CD4-positive, CD25-positive, alpha-beta regulatory T cell (primary cell): ENCODE measurements at regions not wholly inside any gene's neighbourhood (a gene's known extent, or its start where the extent isn't known, plus 50 kb on each side); places are given as distances from the start of the nearest gene placed in this dataset.

Experiments
- ATAC-seq, 2 donors: fragments of 150-1000 bp; cut with Tn5 transposase; one replicate each; pipeline ENCODE4 v1.10.0; 2021; ENCODE audit warnings: low read depth in 2 of 2, moderate number of reproducible peaks in 2 of 2, moderate library complexity in 1 of 2
- DNase-seq, 3 donors: peaks; one replicate each; pipeline versions ENCODE4 v3.0.0 to v3.0.0-alpha.2; 2012 to 2022; ENCODE audit warnings: mixed read lengths in 1 of 3
- H3K27ac ChIP-seq: one replicate; pipeline ENCODE4 v1.7.0; 2013; ENCODE audit warnings: mild to moderate bottlenecking, low read length; ENCODE audit not compliant: insufficient read depth, poor library complexity, severe bottlenecking
- H3K27me3 ChIP-seq: one replicate; pipeline ENCODE4 v1.7.0; 2013; ENCODE audit warnings: low read length; ENCODE audit not compliant: control insufficient read depth, insufficient read depth
- H3K36me3 ChIP-seq: one replicate; pipeline ENCODE4 v1.7.0; 2013; ENCODE audit warnings: mild to moderate bottlenecking, low read length, moderate library complexity; ENCODE audit not compliant: control insufficient read depth, insufficient read depth
- H3K4me1 ChIP-seq: 2 replicates; pipeline ENCODE4 v1.7.0; 2013; ENCODE audit warnings: mild to moderate bottlenecking, low read length; ENCODE audit not compliant: insufficient read depth, control insufficient read depth, poor library complexity, severe bottlenecking
- H3K4me3 ChIP-seq: one replicate; pipeline ENCODE4 v1.7.0; 2013; ENCODE audit warnings: low read depth, mild to moderate bottlenecking, low read length, moderate library complexity
- H3K9me3 ChIP-seq, 2 experiments: 1 replicate in 1 of 2; 2 replicates in 1 of 2; pipeline ENCODE4 v1.7.0; 2013; ENCODE audit warnings: low read length in 2 of 2, mild to moderate bottlenecking in 1 of 2, moderate library complexity in 1 of 2; ENCODE audit not compliant: control insufficient read depth in 2 of 2
- H3K27ac Mint-ChIP-seq, 3 donors: one replicate each; pipeline ENCODE4 v1.8.0; 2020 to 2022; ENCODE audit warnings: mild to moderate bottlenecking in 3 of 3, mixed read lengths in 3 of 3, moderate library complexity in 2 of 3
- H3K27me3 Mint-ChIP-seq: one replicate; pipeline ENCODE4 v1.8.0; 2022; ENCODE audit warnings: mild to moderate bottlenecking, mixed read lengths
- H3K36me3 Mint-ChIP-seq: one replicate; pipeline ENCODE4 v1.8.0; 2020; ENCODE audit warnings: mixed read lengths
- H3K4me1 Mint-ChIP-seq, 4 donors: one replicate each; pipeline ENCODE4 v1.8.0; 2020 to 2022; ENCODE audit warnings: mixed read lengths in 4 of 4, mild to moderate bottlenecking in 1 of 4
- H3K4me3 Mint-ChIP-seq, 4 donors: one replicate each; pipeline ENCODE4 v1.8.0; 2020 to 2022; ENCODE audit warnings: mild to moderate bottlenecking in 4 of 4, mixed read lengths in 4 of 4, moderate library complexity in 3 of 4
- H3K9me3 Mint-ChIP-seq, 7 donors: one replicate each; pipeline ENCODE4 v1.8.0; 2020 to 2022; ENCODE audit warnings: mixed read lengths in 7 of 7, mild to moderate bottlenecking in 3 of 7, moderate library complexity in 2 of 7

GRCh38 chr7:41837916-41838315 lies 135.0 kb upstream of the INHBA start:
- Mint-ChIP-seq H3K27me3 (no peaks in the 10 kb centered on the region), H3K27ac (no peak overlapping the region), H3K9me3 (peaks cover 0 to 12% (median 6%) of the 10 kb centered on the region in 7 donors), H3K4me1 (no peaks in the 10 kb centered on the region), H3K36me3 (no peaks in the 10 kb centered on the region), H3K4me3 (no peak overlapping the region)
- ATAC-seq: no peak
- DNase-seq: no peak
- no peaks in the 10 kb centered on the region for H3K9me3 ChIP-seq
- no peak overlapping the region for H3K4me3 ChIP-seq
- H3K4me1 ChIP-seq: no peaks in the 10 kb centered on the region
- H3K27me3 ChIP-seq: no peaks in the 10 kb centered on the region
- no peak overlapping the region for H3K27ac ChIP-seq
- H3K36me3 ChIP-seq: no peaks in the 10 kb centered on the region

DNA sequence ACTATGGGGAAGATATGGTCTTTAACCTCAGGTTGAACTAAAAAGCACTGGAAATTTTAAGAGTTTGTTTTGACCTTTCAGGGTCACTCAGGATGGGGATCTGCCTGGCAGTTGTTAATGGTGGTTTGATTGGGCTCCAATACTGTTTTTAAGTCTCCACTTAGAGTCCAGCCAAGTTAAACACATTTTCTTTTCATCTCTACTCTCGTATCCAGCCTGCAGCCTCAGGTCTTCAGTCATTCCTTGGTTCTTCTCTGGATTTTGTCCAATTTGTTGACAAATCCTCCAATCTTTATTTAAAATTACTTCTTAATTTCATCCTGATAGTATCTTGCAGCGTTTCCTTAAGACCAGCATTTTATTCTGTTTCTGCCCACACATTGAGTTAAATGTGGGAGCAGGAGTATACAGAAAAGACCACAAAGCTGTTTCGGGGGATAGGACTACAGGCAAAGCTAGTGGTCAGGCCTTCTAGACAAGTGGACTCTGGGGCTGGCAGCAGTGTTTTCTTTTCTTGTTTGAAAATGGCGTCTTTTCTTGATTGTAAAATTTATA lies 133.2 kb upstream of the INHBA start:
- Mint-ChIP-seq H3K27me3 (no peaks in the 10 kb centered on the region), H3K4me1 (no peaks in the 10 kb centered on the region), H3K4me3 (no peak overlapping the region), H3K36me3 (no peaks in the 10 kb centered on the region), H3K9me3 (peaks cover 0 to 11% (median 10%) of the 10 kb centered on the region in 7 donors), H3K27ac (no peak overlapping the region)
- H3K4me3 ChIP-seq: no peak overlapping the region
- ATAC-seq (no peak), DNase-seq (no peak)
- H3K36me3 ChIP-seq: no peaks in the 10 kb centered on the region
- no peak overlapping the region for H3K27ac ChIP-seq
- no peaks in the 10 kb centered on the region for H3K4me1 ChIP-seq
- peaks cover 2 to 5% of the 10 kb centered on the region in 2 experiments for H3K9me3 ChIP-seq
- H3K27me3 ChIP-seq: no peaks in the 10 kb centered on the region

- no peaks in the 10 kb centered on the region for H3K27me3 ChIP-seq
- Mint-ChIP-seq H3K27ac (no peak overlapping the region), H3K4me1 (no peaks in the 10 kb centered on the region), H3K36me3 (no peaks in the 10 kb centered on the region), H3K4me3 (no peak overlapping the region), H3K27me3 (no peaks in the 10 kb centered on the region), H3K9me3 (peaks cover 0 to 11% (median 8%) of the 10 kb centered on the region in 7 donors)
- no peaks in the 10 kb centered on the region for H3K36me3 ChIP-seq
- no peak overlapping the region for H3K4me3 ChIP-seq
- ATAC-seq: no peak
- no peak for DNase-seq
- no peak overlapping the region for H3K27ac ChIP-seq
- H3K4me1 ChIP-seq: no peaks in the 10 kb centered on the region
- H3K9me3 ChIP-seq: peaks cover 2 to 5% of the 10 kb centered on the region in 2 experiments
Observed at GRCh38 chr7:41834805-41835694, 132.2 kb upstream of the INHBA start.

- Histone ChIP-seq H3K36me3 (no peaks in the 10 kb centered on the region), H3K4me3 (no peak overlapping the region), H3K27me3 (no peaks in the 10 kb centered on the region), H3K4me1 (no peaks in the 10 kb centered on the region), H3K27ac (no peak overlapping the region), H3K9me3 (peaks cover 2 to 5% of the 10 kb centered on the region in 2 experiments)
- Mint-ChIP-seq H3K4me1 (no peaks in the 10 kb centered on the region), H3K4me3 (no peak overlapping the region), H3K9me3 (peaks cover 0 to 15% (median 7%) of the 10 kb centered on the region in 7 donors), H3K36me3 (no peaks in the 10 kb centered on the region), H3K27ac (no peak overlapping the region), H3K27me3 (no peaks in the 10 kb centered on the region)
- DNase-seq: no peak
- ATAC-seq: no peak
Observed at GRCh38 chr7:41832941-41833340, 130.1 kb upstream of the INHBA start.

DNA sequence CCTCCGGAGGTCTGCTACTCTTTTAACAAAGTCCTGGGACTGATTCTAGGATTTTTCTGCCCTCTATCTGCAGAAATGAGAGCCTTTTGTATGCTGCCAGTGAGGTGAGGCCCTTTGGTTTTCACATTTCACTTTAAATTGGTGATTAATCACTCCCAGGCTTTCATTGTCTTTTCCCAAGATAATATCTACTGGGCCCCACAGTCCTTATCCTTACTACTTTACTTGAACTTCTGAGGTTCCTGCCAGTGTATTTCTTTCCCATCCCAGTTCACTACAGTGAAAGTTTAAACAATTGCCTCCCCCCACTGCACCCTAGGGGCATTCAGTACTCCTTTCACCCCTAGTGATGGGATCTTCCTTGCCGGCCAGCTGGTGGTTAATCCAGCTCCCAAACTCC lies 127.4 kb upstream of the INHBA start:
- no peak overlapping the region for H3K4me3 ChIP-seq
- no peak overlapping the region for H3K27ac ChIP-seq
- H3K4me1 Mint-ChIP-seq: no peaks in the 10 kb centered on the region
- ATAC-seq (no peak), DNase-seq (no peak)
- no peaks in the 10 kb centered on the region for H3K27me3 Mint-ChIP-seq
- H3K9me3 ChIP-seq: peaks cover 2 to 5% of the 10 kb centered on the region in 2 experiments
- no peaks in the 10 kb centered on the region for H3K27me3 ChIP-seq
- H3K27ac Mint-ChIP-seq: no peak overlapping the region
- no peak overlapping the region for H3K4me3 Mint-ChIP-seq
- H3K36me3 ChIP-seq: no peaks in the 10 kb centered on the region
- peaks cover 0 to 15% (median 7%) of the 10 kb centered on the region in 7 donors for H3K9me3 Mint-ChIP-seq
- H3K36me3 Mint-ChIP-seq: no peaks in the 10 kb centered on the region
- H3K4me1 ChIP-seq: no peaks in the 10 kb centered on the region

GRCh38 chr7:41828911-41829310 lies 126.0 kb upstream of the INHBA start:
- Histone ChIP-seq H3K27me3 (no peaks in the 10 kb centered on the region), H3K4me1 (no peaks in the 10 kb centered on the region), H3K27ac (no peak overlapping the region), H3K9me3 (peaks cover 2 to 5% of the 10 kb centered on the region in 2 experiments), H3K4me3 (no peak overlapping the region), H3K36me3 (no peaks in the 10 kb centered on the region)
- peaks cover 0 to 16% (median 7%) of the 10 kb centered on the region in 7 donors for H3K9me3 Mint-ChIP-seq
- no peaks in the 10 kb centered on the region for H3K27me3 Mint-ChIP-seq
- ATAC-seq (no peak), DNase-seq (no peak)
- no peaks in the 10 kb centered on the region for H3K4me1 Mint-ChIP-seq
- no peak overlapping the region for H3K4me3 Mint-ChIP-seq
- no peaks in the 10 kb centered on the region for H3K36me3 Mint-ChIP-seq
- no peak overlapping the region for H3K27ac Mint-ChIP-seq

DNA sequence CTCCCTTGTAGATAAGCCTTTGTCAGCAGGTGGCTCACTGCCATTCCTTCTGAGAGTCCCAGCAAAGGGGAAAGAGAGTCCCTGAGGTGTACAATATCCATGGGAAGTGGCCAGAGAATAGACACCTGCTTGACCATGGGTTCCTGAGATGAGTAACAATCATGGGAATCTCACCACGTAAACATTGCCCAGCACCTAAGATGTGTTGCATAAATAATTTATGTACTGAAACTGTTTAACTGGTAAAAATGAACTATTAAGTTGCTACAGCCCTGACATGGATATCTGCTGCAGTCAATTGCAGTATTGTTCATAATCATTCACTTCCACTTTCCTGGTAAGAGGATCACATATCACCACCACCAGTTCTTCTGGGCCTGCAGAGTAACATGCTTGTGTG lies 123.8 kb upstream of the INHBA start:
- H3K4me3 ChIP-seq: no peak overlapping the region
- Mint-ChIP-seq H3K4me3 (no peak overlapping the region), H3K36me3 (no peaks in the 10 kb centered on the region), H3K27me3 (no peaks in the 10 kb centered on the region), H3K4me1 (no peaks in the 10 kb centered on the region), H3K27ac (no peak overlapping the region), H3K9me3 (peaks cover 0 to 10% (median 5%) of the 10 kb centered on the region in 7 donors)
- no peak overlapping the region for H3K27ac ChIP-seq
- H3K4me1 ChIP-seq: no peaks in the 10 kb centered on the region
- no peaks in the 10 kb centered on the region for H3K27me3 ChIP-seq
- ATAC-seq (no peak), DNase-seq (no peak)
- H3K9me3 ChIP-seq: peaks cover 2 to 5% of the 10 kb centered on the region in 2 experiments
- H3K36me3 ChIP-seq: no peaks in the 10 kb centered on the region
